ENCODE measurements at regions not wholly inside any gene's neighbourhood (a gene's known extent, or its start where the extent isn't known, plus 50 kb on each side); places are given as distances from the start of the nearest gene placed in this dataset.

DNA sequence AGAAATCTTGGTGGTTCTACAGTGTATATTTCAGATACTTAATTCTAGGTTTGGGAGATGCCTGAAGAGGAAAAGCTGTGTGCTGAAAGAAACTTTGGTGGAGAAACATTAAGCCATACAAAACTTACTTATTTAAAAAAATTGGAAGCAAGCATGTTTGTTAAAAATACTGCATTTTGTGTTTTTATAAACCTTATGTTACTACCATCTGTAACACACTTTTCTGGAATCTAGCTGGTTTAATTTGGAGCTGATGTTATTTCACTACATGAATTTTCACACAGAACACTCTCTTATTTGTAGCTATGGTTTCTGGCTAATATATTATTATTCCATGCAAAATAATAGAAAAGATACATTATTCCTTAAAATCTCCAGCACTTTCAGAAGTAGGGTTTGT lies 710.7 kb downstream of the ADGRL2 start:
- Histone ChIP-seq H3K27me3 (replicated peaks in 1 of 2; ENCODE audit: control insufficient read depth in 2 of 2, insufficient read depth in 2 of 2, low read length in 1 of 2) (no peaks in the 10 kb centered on the region), H3K9me3 (replicated peaks; ENCODE audit: control insufficient read depth, insufficient read depth, low read length) (no peaks in the 10 kb centered on the region), H3K9ac (ENCODE audit: control insufficient read depth, insufficient read depth, low read length) (no peak overlapping the region), H3K4me1 (ENCODE audit: control insufficient read depth, insufficient read depth, low read length) (no peaks in the 10 kb centered on the region), H3K79me2 (ENCODE audit: control insufficient read depth, insufficient read depth, low read length) (no peaks in the 10 kb centered on the region), H4K20me1 (ENCODE audit: control insufficient read depth, insufficient read depth) (no peaks in the 10 kb centered on the region), H3K4me2 (ENCODE audit: control insufficient read depth, insufficient read depth) (no peak overlapping the region), H3K36me3 (ENCODE audit: control insufficient read depth in 2 of 2, insufficient read depth in 2 of 2, low read length in 1 of 2) (no peaks in the 10 kb centered on the region), H2AFZ (ENCODE audit: control insufficient read depth, low read depth, low read length) (no peak overlapping the region), H3K4me3 (no peak overlapping the region), H3K27ac (ENCODE audit: control insufficient read depth, insufficient read depth) (no peak overlapping the region)
- ATAC-seq (no peak), FAIRE-seq (no peak), DNase-seq (ENCODE audit: low read depth, low spot score) (no peak)
- CTCF ChIA-PET = interaction anchor here (1.2 kb wide), 1 partner anchor 421 kb away, joined by 5 read pairs; no protein-coding TSS in a partner anchor
- POLR2A ChIA-PET = interaction anchor here (0.6 kb wide), 1 partner anchor 8 kb away, joined by 5 read pairs; no protein-coding TSS in a partner anchor
- intact Hi-C loops (cut with micrococcal nuclease; ENCODE audit: unreplicated experiment) = no loop called here
- TF ChIP-seq SMAD5 (IDR thresholded peaks at IDR 0.05; ENCODE audit: low read depth) (no peak), SIN3A (IDR thresholded peaks at IDR 0.05; ENCODE audit: low read depth, low read length) (no peak), PML (IDR thresholded peaks at IDR 0.05; ENCODE audit: low read length) (no peak), KLF5 (IDR thresholded peaks at IDR 0.05; ENCODE audit: partially characterized antibody) (no peak), CBX3 (IDR thresholded peaks at IDR 0.05; ENCODE audit: borderline replicate concordance, low read depth) (no peak), SUZ12 (IDR thresholded peaks at IDR 0.05; ENCODE audit: unreplicated experiment) (no peak), IKZF2 (IDR thresholded peaks at IDR 0.05) (no peak), SUPT20H (IDR thresholded peaks at IDR 0.05; ENCODE audit: borderline replicate concordance, control insufficient read depth, low read depth, low read length) (no peak)
- TF ChIP-seq, protein P1, sequence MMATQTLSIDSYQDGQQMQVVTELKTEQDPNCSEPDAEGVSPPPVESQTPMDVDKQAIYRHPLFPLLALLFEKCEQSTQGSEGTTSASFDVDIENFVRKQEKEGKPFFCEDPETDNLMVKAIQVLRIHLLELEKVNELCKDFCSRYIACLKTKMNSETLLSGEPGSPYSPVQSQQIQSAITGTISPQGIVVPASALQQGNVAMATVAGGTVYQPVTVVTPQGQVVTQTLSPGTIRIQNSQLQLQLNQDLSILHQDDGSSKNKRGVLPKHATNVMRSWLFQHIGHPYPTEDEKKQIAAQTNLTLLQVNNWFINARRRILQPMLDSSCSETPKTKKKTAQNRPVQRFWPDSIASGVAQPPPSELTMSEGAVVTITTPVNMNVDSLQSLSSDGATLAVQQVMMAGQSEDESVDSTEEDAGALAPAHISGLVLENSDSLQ (IDR thresholded peaks at IDR 0.05) = no peak
- TF ChIP-seq, protein P2, sequence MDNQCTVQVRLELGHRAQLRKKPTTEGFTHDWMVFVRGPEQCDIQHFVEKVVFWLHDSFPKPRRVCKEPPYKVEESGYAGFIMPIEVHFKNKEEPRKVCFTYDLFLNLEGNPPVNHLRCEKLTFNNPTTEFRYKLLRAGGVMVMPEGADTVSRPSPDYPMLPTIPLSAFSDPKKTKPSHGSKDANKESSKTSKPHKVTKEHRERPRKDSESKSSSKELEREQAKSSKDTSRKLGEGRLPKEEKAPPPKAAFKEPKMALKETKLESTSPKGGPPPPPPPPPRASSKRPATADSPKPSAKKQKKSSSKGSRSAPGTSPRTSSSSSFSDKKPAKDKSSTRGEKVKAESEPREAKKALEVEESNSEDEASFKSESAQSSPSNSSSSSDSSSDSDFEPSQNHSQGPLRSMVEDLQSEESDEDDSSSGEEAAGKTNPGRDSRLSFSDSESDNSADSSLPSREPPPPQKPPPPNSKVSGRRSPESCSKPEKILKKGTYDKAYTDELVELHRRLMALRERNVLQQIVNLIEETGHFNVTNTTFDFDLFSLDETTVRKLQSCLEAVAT (IDR thresholded peaks at IDR 0.05) = no peak
- TF ChIP-seq, protein P3, sequence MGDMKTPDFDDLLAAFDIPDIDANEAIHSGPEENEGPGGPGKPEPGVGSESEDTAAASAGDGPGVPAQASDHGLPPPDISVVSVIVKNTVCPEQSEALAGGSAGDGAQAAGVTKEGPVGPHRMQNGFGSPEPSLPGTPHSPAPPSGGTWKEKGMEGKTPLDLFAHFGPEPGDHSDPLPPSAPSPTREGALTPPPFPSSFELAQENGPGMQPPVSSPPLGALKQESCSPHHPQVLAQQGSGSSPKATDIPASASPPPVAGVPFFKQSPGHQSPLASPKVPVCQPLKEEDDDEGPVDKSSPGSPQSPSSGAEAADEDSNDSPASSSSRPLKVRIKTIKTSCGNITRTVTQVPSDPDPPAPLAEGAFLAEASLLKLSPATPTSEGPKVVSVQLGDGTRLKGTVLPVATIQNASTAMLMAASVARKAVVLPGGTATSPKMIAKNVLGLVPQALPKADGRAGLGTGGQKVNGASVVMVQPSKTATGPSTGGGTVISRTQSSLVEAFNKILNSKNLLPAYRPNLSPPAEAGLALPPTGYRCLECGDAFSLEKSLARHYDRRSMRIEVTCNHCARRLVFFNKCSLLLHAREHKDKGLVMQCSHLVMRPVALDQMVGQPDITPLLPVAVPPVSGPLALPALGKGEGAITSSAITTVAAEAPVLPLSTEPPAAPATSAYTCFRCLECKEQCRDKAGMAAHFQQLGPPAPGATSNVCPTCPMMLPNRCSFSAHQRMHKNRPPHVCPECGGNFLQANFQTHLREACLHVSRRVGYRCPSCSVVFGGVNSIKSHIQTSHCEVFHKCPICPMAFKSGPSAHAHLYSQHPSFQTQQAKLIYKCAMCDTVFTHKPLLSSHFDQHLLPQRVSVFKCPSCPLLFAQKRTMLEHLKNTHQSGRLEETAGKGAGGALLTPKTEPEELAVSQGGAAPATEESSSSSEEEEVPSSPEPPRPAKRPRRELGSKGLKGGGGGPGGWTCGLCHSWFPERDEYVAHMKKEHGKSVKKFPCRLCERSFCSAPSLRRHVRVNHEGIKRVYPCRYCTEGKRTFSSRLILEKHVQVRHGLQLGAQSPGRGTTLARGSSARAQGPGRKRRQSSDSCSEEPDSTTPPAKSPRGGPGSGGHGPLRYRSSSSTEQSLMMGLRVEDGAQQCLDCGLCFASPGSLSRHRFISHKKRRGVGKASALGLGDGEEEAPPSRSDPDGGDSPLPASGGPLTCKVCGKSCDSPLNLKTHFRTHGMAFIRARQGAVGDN (IDR thresholded peaks at IDR 0.05) = no peak
- SMC1A ChIA-PET (ENCODE audit: uncharacterized antibody, unreplicated experiment) = interaction anchor here (1.0 to 1.1 kb wide), 2 partner anchors 47 to 63 kb away, joined by 3 to 4 read pairs; no protein-coding TSS in a partner anchor
- no TSS peak for BruUV-seq (replicated peaks)
- RAD21 ChIA-PET (ENCODE audit: unreplicated experiment) = interaction anchor here (0.6 to 1.1 kb wide), 3 partner anchors 25 to 369 kb away, joined by 3 to 4 read pairs (median 4); no protein-coding TSS in a partner anchor
- in situ Hi-C loops (cut with MboI) = no loop called here
